ENCODE measurements at regions not wholly inside any gene's neighbourhood (a gene's known extent, or its start where the extent isn't known, plus 50 kb on each side); places are given as distances from the start of the nearest gene placed in this dataset.

DNA sequence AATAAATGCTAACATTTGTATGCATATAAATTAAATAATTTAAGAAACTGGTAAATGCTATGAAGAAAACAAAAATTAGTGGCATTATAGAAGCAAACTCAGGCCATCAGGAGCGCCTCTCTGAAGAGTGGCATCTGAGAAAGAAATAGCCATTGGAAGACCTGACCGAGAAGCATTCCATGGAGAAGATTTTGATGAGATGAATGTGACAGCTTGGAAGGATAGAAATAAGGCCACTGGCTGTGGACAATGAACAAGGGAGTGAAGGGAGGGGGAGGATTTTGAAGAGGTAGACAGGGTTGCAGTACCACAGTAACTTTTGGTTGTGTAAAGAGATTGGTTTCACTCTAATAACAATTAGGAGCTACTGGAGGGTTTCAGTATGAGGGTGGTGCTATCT is 436.7 kb downstream of the CCSER2 start:
- BruUV-seq (replicated peaks), result no TSS peak
- H3K36me3 ChIP-seq (ENCODE audit: control insufficient read depth, insufficient read depth, low read length), result no peaks in the 10 kb centered on the region
- H3K9me1 ChIP-seq (ENCODE audit: control insufficient read depth, insufficient read depth, low read length), result no peaks in the 10 kb centered on the region
- FAIRE-seq, result no peak
- no peak for ATAC-seq
- no peak overlapping the region for H3K9ac ChIP-seq (ENCODE audit: insufficient read depth in 1 of 2, low read depth in 2 of 2, low read length in 2 of 2)
- intact Hi-C loops (cut with micrococcal nuclease) (no loop called here), in situ Hi-C loops (cut with MboI) (no loop called here)
- ChIA-PET POLR2A (no interaction called here), CTCF (ENCODE audit: low intra/inter-chr PET ratio) (no interaction called here)
- no peak for DNase-seq (ENCODE audit: extremely low read depth in 1 of 4, low spot score in 3 of 4)
- H3K27me3 ChIP-seq (ENCODE audit: control insufficient read depth in 2 of 2, insufficient read depth in 2 of 2, low read length in 2 of 2), result no peaks in the 10 kb centered on the region
- WGBS (ENCODE audit: insufficient coverage, low coverage, missing lambda C conversion rate), result 5% methylated on average over 2 of the region's 2 CpGs
- H3K4me3 ChIP-seq, result no peak overlapping the region
- no peak overlapping the region for H3K27ac ChIP-seq (ENCODE audit: extremely low read depth, low read depth, low read length)
- no peaks in the 10 kb centered on the region for H4K20me1 ChIP-seq (replicated peaks; ENCODE audit: control insufficient read depth, insufficient read depth, low read length)
- H3K9me3 ChIP-seq (replicated peaks; ENCODE audit: control insufficient read depth, insufficient read depth, low read depth, low read length), result no peaks in the 10 kb centered on the region
- H2AFZ ChIP-seq (ENCODE audit: low read depth, low read length), result no peak overlapping the region
- no peaks in the 10 kb centered on the region for H3K4me1 ChIP-seq (replicated peaks in 1 of 2; ENCODE audit: control insufficient read depth in 2 of 2, insufficient read depth in 2 of 2, low read length in 2 of 2)
- no peak overlapping the region for H3K4me2 ChIP-seq (ENCODE audit: insufficient read depth, low read length)
- no peaks in the 10 kb centered on the region for H3K79me2 ChIP-seq (ENCODE audit: control insufficient read depth, insufficient read depth, low read length)
- TF ChIP-seq, protein P1, sequence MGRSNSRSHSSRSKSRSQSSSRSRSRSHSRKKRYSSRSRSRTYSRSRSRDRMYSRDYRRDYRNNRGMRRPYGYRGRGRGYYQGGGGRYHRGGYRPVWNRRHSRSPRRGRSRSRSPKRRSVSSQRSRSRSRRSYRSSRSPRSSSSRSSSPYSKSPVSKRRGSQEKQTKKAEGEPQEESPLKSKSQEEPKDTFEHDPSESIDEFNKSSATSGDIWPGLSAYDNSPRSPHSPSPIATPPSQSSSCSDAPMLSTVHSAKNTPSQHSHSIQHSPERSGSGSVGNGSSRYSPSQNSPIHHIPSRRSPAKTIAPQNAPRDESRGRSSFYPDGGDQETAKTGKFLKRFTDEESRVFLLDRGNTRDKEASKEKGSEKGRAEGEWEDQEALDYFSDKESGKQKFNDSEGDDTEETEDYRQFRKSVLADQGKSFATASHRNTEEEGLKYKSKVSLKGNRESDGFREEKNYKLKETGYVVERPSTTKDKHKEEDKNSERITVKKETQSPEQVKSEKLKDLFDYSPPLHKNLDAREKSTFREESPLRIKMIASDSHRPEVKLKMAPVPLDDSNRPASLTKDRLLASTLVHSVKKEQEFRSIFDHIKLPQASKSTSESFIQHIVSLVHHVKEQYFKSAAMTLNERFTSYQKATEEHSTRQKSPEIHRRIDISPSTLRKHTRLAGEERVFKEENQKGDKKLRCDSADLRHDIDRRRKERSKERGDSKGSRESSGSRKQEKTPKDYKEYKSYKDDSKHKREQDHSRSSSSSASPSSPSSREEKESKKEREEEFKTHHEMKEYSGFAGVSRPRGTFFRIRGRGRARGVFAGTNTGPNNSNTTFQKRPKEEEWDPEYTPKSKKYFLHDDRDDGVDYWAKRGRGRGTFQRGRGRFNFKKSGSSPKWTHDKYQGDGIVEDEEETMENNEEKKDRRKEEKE (IDR thresholded peaks at IDR 0.05; ENCODE audit: borderline replicate concordance in 1 of 2, control insufficient read depth in 1 of 2, low read depth in 2 of 2, low read length in 1 of 2), result no peak
- TF ChIP-seq CREM (IDR thresholded peaks at IDR 0.05; ENCODE audit: low read depth) (no peak), POLR2A (conservative IDR thresholded peaks at IDR 0.05) (no peak), CBX1 (IDR thresholded peaks at IDR 0.05; ENCODE audit: low read depth) (no peak), JUNB (CRISPR knock-in tag; conservative IDR thresholded peaks at IDR 0.05) (no peak), C11orf30 (IDR thresholded peaks at IDR 0.05; ENCODE audit: low read depth) (no peak), RHOXF2B (CRISPR knock-in tag; conservative IDR thresholded peaks at IDR 0.05) (no peak), ZNF436 (CRISPR knock-in tag; IDR thresholded peaks at IDR 0.05) (no peak), ZNF212 (CRISPR knock-in tag; IDR thresholded peaks at IDR 0.05) (no peak)
- TF ChIP-seq, protein P2, sequence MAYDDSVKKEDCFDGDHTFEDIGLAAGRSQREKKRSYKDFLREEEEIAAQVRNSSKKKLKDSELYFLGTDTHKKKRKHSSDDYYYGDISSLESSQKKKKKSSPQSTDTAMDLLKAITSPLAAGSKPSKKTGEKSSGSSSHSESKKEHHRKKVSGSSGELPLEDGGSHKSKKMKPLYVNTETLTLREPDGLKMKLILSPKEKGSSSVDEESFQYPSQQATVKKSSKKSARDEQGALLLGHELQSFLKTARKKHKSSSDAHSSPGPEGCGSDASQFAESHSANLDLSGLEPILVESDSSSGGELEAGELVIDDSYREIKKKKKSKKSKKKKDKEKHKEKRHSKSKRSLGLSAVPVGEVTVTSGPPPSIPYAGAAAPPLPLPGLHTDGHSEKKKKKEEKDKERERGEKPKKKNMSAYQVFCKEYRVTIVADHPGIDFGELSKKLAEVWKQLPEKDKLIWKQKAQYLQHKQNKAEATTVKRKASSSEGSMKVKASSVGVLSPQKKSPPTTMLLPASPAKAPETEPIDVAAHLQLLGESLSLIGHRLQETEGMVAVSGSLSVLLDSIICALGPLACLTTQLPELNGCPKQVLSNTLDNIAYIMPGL (CRISPR knock-in tag; IDR thresholded peaks at IDR 0.05), result no peak
- TF ChIP-seq, protein P3, sequence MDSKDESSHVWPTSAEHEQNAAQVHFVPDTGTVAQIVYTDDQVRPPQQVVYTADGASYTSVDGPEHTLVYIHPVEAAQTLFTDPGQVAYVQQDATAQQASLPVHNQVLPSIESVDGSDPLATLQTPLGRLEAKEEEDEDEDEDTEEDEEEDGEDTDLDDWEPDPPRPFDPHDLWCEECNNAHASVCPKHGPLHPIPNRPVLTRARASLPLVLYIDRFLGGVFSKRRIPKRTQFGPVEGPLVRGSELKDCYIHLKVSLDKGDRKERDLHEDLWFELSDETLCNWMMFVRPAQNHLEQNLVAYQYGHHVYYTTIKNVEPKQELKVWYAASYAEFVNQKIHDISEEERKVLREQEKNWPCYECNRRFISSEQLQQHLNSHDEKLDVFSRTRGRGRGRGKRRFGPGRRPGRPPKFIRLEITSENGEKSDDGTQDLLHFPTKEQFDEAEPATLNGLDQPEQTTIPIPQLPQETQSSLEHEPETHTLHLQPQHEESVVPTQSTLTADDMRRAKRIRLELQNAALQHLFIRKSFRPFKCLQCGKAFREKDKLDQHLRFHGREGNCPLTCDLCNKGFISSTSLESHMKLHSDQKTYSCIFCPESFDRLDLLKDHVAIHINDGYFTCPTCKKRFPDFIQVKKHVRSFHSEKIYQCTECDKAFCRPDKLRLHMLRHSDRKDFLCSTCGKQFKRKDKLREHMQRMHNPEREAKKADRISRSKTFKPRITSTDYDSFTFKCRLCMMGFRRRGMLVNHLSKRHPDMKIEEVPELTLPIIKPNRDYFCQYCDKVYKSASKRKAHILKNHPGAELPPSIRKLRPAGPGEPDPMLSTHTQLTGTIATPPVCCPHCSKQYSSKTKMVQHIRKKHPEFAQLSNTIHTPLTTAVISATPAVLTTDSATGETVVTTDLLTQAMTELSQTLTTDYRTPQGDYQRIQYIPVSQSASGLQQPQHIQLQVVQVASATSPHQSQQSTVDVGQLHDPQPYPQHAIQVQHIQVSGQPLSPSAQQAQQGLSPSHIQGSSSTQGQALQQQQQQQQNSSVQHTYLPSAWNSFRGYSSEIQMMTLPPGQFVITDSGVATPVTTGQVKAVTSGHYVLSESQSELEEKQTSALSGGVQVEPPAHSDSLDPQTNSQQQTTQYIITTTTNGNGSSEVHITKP (IDR thresholded peaks at IDR 0.05; ENCODE audit: partially characterized antibody), result no peak
- TF ChIP-seq, protein P4, sequence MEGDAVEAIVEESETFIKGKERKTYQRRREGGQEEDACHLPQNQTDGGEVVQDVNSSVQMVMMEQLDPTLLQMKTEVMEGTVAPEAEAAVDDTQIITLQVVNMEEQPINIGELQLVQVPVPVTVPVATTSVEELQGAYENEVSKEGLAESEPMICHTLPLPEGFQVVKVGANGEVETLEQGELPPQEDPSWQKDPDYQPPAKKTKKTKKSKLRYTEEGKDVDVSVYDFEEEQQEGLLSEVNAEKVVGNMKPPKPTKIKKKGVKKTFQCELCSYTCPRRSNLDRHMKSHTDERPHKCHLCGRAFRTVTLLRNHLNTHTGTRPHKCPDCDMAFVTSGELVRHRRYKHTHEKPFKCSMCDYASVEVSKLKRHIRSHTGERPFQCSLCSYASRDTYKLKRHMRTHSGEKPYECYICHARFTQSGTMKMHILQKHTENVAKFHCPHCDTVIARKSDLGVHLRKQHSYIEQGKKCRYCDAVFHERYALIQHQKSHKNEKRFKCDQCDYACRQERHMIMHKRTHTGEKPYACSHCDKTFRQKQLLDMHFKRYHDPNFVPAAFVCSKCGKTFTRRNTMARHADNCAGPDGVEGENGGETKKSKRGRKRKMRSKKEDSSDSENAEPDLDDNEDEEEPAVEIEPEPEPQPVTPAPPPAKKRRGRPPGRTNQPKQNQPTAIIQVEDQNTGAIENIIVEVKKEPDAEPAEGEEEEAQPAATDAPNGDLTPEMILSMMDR (IDR thresholded peaks at IDR 0.05 in 2 of 3, conservative IDR thresholded peaks at IDR 0.05 in 1 of 3; ENCODE audit: insufficient read depth in 2 of 3, low read depth in 1 of 3, low read length in 3 of 3), result no peak
- TF ChIP-seq, protein P5, sequence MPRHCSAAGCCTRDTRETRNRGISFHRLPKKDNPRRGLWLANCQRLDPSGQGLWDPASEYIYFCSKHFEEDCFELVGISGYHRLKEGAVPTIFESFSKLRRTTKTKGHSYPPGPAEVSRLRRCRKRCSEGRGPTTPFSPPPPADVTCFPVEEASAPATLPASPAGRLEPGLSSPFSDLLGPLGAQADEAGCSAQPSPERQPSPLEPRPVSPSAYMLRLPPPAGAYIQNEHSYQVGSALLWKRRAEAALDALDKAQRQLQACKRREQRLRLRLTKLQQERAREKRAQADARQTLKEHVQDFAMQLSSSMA (CRISPR knock-in tag; IDR thresholded peaks at IDR 0.05), result no peak

All from K562 (cell line).